ENCODE measurements at regions not wholly inside any gene's neighbourhood (a gene's known extent, or its start where the extent isn't known, plus 50 kb on each side); places are given as distances from the start of the nearest gene placed in this dataset.
A peak's percentile ranks its signal among the peaks of the same experiment; 100 is the strongest.

DNA sequence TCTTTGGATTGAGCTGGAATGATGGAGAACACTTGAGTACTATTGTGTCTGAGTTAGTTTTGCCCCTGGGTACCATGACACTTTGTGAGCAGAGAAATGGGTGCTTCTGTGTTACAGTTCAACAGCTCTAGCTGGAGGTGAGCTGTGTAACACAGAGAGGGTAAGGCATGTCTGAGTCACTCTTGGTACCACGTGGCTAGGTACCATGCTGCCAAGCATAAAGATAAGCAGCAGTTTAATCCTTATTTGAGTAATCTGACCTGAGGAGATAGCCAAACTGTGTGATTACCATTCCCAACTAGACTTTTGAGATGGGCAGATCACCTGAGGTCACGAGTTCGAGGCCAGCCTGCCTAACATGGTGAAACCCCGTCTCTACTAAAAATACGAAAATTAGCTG is 122.0 kb downstream of the OLFM4 start:
- DNase-seq = no peak

DNA sequence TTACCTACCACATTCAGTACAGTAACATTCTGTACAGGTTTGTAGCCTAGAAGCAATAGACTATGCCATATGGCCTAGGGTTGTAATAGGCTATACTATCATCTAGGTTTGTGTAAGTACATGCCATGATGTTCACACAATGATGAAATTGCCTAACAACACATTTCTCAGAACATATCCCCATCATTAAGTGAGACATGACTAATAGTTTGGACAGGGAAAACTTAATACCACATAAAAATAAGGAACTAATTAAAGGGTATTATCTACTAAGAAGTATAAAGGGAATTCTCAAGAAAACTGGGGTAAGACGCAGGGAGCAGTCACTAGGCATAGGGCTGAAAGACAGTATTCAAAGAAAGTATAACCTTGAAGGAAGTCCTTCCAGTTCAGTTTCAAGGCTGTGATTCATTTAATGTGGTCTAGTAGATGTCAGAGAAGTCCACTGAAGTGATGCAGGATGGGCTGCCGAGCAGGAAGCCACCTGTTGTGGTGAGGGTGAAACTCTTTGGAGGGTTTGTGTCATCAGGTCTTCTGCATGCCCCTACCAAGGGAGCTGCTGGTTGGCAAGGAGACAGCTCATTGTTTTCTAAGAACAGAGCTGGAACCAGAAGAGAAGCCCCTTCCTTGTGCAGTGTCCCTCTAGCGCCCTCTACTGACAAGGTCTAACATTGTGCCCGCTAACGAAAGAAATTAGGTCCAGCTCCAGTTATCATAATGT is 122.9 kb downstream of the OLFM4 start:
- DNase-seq = peak; percentile 21

- DNase-seq = no peak
Measured at GRCh38 chr13:53152057-53152421, 123.4 kb downstream of the OLFM4 start.

GRCh38 chr13:53158201-53158600 is 129.6 kb downstream of the OLFM4 start:
- DNase-seq = no peak

GRCh38 chr13:53159431-53159830 is 130.8 kb downstream of the OLFM4 start:
- no peak for DNase-seq

DNA sequence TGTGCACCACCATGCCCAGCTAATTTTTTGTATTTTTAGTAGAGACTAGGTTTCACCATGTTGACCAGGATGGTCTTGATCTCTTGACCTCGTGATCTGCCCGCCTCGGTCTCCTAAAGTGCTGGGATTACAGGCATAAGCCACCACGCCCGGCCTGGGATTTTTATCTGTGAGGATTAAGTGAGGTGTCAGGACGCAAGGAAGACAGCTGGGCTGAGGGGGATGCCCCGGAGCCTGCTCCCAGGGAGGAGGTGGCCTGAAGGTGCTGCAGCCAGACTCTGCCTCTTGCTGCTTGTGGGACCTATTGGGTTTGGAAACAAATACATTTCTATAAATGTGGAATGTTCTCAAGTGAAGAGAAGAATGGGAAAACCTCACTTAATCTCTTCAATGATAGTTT is 131.6 kb downstream of the OLFM4 start:
- no peak for DNase-seq

DNA sequence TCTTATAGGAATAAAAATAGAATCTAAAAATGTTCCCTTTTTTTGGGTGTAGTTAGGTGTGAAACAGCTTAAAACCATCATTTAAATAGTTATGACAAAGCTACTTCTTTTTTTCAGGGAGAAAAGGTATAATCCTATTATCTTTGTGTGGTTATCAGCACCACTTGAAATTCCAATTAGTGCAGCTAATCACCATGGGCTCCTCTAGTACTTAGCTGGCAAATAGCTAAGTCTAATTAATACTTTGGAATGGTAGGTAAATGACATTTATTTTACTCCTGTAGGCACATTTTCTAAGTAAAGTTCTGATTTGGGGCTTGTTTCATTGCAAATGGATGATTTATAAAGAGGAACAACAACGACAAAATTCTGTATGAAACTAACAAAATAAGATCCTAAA is 132.6 kb downstream of the OLFM4 start:
- no peak for DNase-seq

DNA sequence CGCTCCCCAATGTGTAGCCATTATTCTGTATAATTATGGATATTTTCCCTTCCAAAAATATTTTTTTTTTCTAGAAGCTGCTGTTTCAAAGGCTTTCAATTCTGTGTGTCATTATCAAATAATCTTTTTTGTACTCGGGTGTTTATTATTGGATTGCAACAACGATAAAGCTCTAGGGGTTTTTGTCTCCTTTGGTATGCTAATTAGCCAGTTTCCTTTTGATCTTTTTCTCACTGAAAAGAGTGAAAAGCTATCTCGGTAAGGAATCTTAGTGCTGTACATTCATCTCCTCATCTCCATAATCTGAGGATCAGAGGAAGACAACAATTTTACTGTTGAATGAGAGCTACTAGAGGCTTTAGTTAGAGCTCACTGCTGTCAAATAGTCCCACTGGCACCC is 136.6 kb downstream of the OLFM4 start:
- no peak for DNase-seq

DNA sequence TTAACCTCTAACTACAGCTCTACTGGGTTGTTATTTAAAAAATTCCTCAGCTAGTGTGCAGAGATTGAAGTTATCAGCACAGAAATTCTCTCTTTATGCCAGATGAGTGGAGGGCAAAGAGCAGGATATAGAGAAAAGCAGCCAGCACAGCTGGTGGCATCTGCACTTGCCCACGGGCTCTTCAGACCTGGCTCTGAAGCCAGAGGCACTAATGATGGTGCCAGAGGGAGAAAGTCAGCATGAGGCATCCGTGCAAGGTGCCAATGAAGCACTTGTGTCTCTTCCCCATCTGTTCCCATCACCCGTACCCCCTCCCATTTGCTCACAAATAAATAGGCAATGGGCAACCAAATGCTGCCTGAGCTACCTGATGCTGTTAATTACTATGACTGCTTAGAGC is 138.9 kb downstream of the OLFM4 start:
- DNase-seq = no peak

- no peak for DNase-seq
Measured at GRCh38 chr13:53170910-53171309, 142.3 kb downstream of the OLFM4 start.

GRCh38 chr13:53174545-53174944 is 145.9 kb downstream of the OLFM4 start:
- no peak for DNase-seq

- no peak for DNase-seq
Measured at GRCh38 chr13:53180684-53181083, 152.1 kb downstream of the OLFM4 start.

DNA sequence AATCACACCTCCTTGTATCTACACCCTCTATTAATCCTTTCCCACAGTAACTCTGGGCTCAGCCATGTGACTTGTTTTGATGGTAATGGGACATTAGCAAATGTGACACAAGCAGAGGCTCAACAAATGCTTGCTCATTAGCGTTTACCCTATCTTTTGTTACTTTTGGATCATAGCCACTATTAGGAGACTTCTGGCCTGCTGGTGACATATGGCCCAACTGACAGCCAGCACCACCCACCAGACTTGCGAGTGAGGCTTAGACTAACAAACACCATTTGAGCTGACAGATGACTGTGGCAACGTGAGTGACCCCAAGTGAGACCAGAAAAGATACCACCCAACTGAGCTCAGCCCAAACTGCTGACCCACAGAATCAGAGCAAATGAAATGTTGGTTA is 154.1 kb downstream of the OLFM4 start:
- no peak for DNase-seq

DNA sequence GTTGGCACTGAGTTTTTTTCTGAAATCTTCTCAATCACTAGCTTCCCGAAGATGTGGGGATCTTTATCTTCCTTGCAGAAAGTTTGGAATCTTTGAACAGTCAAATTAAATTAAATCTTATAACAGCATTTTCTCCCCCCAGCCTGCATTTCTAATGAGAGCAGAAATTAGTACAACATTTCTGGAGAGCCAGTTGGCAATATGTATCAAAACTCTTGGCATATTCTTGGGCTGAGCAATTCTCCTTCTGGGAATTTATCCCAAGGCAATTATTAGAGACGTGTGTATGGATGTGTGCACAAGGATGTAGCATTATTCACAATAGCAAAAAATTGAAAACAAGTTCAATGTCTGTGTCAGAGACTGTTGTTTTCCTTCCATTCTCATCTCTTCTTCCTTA is 159.5 kb downstream of the OLFM4 start:
- no peak for DNase-seq

DNA sequence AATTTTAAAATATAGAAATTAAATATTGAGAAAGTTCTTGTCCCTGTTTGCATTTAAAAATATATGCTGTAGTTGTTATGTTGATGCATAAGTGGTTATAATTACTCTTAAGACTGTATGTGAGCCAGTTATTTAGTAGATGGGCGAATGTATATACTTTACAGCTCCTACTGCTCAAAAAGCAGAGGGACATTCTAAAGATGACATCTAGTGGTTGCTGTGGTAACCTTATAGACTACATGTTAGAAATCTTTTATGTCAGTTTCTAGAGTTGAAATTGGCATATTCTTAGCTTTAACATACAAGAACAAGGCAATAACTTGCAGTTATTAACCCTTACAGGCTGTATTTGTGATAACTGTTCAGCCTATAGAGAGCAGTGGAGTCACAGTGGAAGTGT is 160.5 kb downstream of the OLFM4 start:
- no peak for DNase-seq

DNA sequence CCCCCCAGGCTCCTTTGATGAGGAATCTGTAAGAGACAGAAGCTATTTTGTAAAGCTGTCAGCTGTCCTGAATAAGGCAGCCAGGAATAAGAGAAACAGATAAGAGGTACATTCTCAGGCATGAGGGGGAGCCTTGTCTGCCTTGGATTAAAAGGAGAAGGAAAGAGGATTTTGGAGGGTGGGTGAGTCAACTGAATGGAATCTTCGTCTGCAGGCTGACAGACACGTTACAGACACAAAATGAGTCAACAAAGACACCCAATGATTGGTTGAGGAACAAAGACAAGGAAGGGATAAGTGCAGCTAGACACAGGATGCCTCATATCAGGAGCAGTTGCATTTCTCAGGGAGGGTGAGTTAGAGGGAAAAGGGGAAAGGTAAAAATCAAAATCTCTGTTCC is 162.5 kb downstream of the OLFM4 start:
- no peak for DNase-seq

GRCh38 chr13:53197424-53197823 is 168.8 kb downstream of the OLFM4 start:
- no peak for DNase-seq

DNA sequence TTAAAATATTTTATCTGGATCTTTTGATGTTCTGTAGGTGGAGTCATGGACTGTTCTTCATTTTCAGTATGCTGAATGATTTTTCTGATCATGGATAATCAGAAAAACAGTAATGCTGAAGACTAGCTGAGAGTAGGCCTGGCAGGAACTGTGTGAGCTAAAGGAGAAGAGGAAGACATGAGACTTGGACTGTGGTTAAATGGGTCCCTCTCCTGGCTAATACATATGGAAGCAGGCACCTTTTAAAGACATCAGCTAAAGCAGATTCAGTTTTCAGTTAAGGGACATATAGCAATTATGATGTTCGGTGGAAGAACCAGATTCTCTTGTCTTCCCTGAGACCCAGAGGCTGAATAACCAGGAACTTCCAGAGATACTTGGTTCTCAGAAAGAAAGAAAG is 169.4 kb downstream of the OLFM4 start:
- DNase-seq = peak; percentile 1

DNA sequence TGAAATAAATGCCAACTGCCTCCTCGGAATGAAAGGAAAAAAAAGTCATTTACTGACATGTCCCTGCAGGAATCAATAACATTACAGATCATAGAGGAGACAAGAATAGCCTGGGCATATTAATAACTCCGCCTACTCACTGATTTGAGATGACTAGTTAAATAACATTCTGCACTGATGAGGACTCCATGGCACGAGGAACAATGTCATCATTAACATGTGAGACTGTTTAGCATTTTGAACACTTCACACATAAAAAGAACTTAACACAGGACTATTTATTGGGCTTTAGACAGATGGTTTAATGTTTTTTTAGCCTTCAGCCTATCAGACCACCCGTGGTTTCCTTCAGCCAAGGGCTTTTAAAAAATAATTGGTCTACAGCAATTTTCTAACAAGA is 170.1 kb downstream of the OLFM4 start:
- no peak for DNase-seq

- DNase-seq = no peak
Measured at GRCh38 chr13:53200075-53200474, 171.5 kb downstream of the OLFM4 start.

DNA sequence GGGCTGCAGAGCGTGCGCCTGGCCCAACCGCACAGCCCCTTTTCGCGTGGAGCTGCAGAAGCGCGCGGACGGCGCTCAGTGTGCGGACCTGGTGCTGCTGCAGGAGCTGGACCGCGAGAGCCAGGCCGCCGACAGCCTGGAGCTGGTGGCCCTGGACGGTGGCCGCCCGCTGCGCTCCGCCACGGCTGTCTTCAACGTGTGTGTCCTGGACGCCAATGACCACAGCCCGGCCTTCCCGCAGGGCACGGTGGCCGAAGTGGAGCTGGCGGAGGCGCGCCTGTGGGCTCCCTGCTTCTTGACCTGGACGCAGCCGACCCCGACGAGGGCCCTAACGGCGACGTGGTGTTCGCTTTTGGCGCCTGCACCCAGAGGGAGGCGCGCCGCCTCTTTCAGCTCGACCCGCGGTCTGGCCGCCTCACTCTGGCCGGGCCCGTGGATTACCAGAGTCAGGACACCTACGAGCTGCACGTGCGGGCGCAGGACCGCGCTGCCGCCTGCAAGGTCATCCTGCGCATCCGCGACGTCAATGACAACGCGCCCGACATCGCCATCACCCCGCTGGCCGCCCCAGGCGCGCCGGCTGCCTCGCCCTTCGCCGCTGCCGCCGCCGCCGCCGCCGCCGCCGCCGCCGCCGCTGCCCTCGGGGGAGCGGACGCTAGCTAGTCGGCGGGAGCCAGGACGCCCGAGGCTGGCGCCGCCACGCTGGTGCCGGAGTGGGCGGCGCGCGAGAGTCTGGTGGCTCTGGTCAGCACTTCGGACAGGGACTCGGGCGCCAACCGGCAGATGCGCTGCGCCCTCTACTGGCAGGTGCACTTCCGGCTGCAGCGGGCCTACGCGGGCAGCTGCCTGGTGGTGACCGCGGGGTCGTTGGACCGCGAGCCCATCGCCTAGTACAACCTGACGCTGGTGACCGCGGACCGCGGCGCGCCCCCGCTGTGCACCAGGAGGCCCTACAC is 172.2 kb downstream of the OLFM4 start:
- no peak for DNase-seq

- no peak for DNase-seq
Measured at GRCh38 chr13:53201454-53202225, 173.0 kb downstream of the OLFM4 start.

DNA sequence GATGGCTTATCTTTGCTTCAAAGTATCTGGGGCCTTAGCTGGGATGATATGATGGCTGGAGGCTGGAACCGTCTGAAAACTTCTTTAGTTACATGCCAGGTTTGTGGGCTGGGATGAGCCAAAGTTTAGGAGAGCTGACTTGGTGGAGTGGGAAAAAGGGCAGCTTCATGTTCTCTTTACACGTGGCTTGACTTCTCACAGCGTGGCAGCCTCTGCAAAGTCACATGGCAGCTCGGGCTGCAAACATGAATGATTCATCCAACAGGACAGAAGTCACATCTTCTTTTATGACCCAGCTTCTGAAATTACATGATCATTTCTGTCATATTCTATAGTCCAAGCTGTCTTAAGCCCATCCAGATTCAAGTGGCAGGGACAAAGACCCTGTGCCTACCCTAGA is 176.0 kb downstream of the OLFM4 start:
- DNase-seq = no peak

- DNase-seq = no peak
Measured at GRCh38 chr13:53206455-53206854, 177.8 kb downstream of the OLFM4 start.

Measured in NCI-H1436 treated with DMSO at 0.1 percent for 48 hours (cell line).